Neural crest cell (in vitro differentiated cells): ENCODE measurements at regions not wholly inside any gene's neighbourhood (a gene's known extent, or its start where the extent isn't known, plus 50 kb on each side); places are given as distances from the start of the nearest gene placed in this dataset.

ENCODE experiments used
- DNase-seq: peaks from one replicate; pipeline ENCODE4 v3.0.0; 2021; ENCODE audit warnings: low read depth, mixed read lengths, low spot score
- H3K27ac Mint-ChIP-seq: one replicate; pipeline ENCODE4 v1.8.0; 2021; ENCODE audit warnings: mild to moderate bottlenecking, mixed read lengths; ENCODE audit not compliant: unreplicated experiment
- H3K27me3 Mint-ChIP-seq: 2 replicates; pipeline ENCODE4 v1.8.0; 2021; ENCODE audit warnings: low read depth, mild to moderate bottlenecking, mixed read lengths
- H3K36me3 Mint-ChIP-seq: 2 replicates; pipeline ENCODE4 v1.8.0; 2021; ENCODE audit warnings: low read depth, mild to moderate bottlenecking, mixed read lengths
- H3K4me1 Mint-ChIP-seq: 2 replicates; pipeline ENCODE4 v1.8.0; 2021; ENCODE audit warnings: mixed read lengths
- H3K4me3 Mint-ChIP-seq: one replicate; pipeline ENCODE4 v1.8.0; 2021; ENCODE audit warnings: mild to moderate bottlenecking, mixed read lengths
- H3K9me3 Mint-ChIP-seq: 2 replicates; pipeline ENCODE4 v1.8.0; 2021; ENCODE audit warnings: mixed read lengths
- CTCF ChIP-seq: fragments of 200-600 bp; sonication (generic); conservative IDR thresholded peaks from 2 replicates; pipeline ENCODE4 v1.5.0; 2021; ENCODE audit warnings: antibody characterized with exemption, mild to moderate bottlenecking

DNA sequence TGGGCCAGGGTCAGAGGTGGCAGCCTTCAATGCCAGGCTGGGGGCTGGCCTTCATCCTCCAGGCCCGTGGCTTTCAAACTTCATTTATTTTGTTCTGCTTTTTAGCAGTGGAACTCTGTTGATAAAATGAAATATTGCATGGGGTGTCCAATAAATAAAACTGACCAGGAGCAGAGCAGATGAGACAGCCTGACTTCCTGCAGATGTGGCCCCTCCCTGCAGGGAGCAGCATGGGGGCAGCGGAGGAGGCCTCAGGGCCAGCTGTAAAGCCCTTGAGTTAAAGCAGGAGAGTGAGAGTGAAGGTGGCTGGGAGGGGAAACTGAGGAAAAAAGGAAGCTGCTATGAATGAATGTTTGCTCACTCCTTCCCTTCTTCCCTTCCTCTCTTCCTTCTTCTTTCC, 120.3 kb downstream of the RPAP3 start:
- H3K27ac Mint-ChIP-seq: no peak overlapping the region
- DNase-seq: no peak
- peaks cover 10% of the 10 kb centered on the region for H3K4me1 Mint-ChIP-seq
- H3K9me3 Mint-ChIP-seq: no peaks in the 10 kb centered on the region
- TF ChIP-seq CTCF: no peak
- H3K36me3 Mint-ChIP-seq: no peaks in the 10 kb centered on the region
- H3K4me3 Mint-ChIP-seq: no peak overlapping the region
- no peaks in the 10 kb centered on the region for H3K27me3 Mint-ChIP-seq

- no peaks in the 10 kb centered on the region for H3K27me3 Mint-ChIP-seq
- peaks cover 17% of the 10 kb centered on the region for H3K4me1 Mint-ChIP-seq
- H3K27ac Mint-ChIP-seq: no peak overlapping the region
- DNase-seq: no peak
- H3K4me3 Mint-ChIP-seq: no peak overlapping the region
- no peaks in the 10 kb centered on the region for H3K9me3 Mint-ChIP-seq
- TF ChIP-seq CTCF: no peak
- no peaks in the 10 kb centered on the region for H3K36me3 Mint-ChIP-seq
These were observed 127.0 kb downstream of the RPAP3 start for GRCh38 chr12:47578836-47579235.

GRCh38 chr12:47577206-47577989, 128.4 kb downstream of the RPAP3 start:
- no peak overlapping the region for H3K4me3 Mint-ChIP-seq

GRCh38 chr12:47576289-47576945, 129.4 kb downstream of the RPAP3 start:
- Mint-ChIP-seq H3K4me3 (peak overlapping the region; percentile 10), H3K9me3 (no peaks in the 10 kb centered on the region), H3K27ac (no peak overlapping the region), H3K36me3 (no peaks in the 10 kb centered on the region), H3K27me3 (no peaks in the 10 kb centered on the region), H3K4me1 (peaks cover 17% of the 10 kb centered on the region)
- DNase-seq: peak; percentile 20
- TF ChIP-seq CTCF: no peak

More at GRCh38 chr12:47577206-47577989, 128.4 kb downstream of the RPAP3 start:
- H3K9me3 Mint-ChIP-seq: no peaks in the 10 kb centered on the region
- no peak for TF ChIP-seq CTCF
- DNase-seq: no peak
- H3K27me3 Mint-ChIP-seq: no peaks in the 10 kb centered on the region
- peaks cover 17% of the 10 kb centered on the region for H3K4me1 Mint-ChIP-seq
- H3K36me3 Mint-ChIP-seq: no peaks in the 10 kb centered on the region
- no peak overlapping the region for H3K27ac Mint-ChIP-seq

- Mint-ChIP-seq H3K27ac (no peak overlapping the region), H3K4me1 (peaks cover 17% of the 10 kb centered on the region), H3K9me3 (no peaks in the 10 kb centered on the region)
These were observed 131.4 kb downstream of the RPAP3 start for GRCh38 chr12:47574252-47575021.

More at GRCh38 chr12:47574252-47575021, 131.4 kb downstream of the RPAP3 start:
- H3K36me3 Mint-ChIP-seq: no peaks in the 10 kb centered on the region
- no peak for TF ChIP-seq CTCF
- no peak overlapping the region for H3K4me3 Mint-ChIP-seq
- no peak for DNase-seq
- peaks cover 4% of the 10 kb centered on the region for H3K27me3 Mint-ChIP-seq
